IMR-90 (cell line): ENCODE measurements at regions not wholly inside any gene's neighbourhood (a gene's known extent, or its start where the extent isn't known, plus 50 kb on each side); places are given as distances from the start of the nearest gene placed in this dataset.

Experiments
- ATAC-seq: fragments of 200-7000 bp; cut with Tn5 transposase; 2 replicates; pipeline ENCODE4 v1.9.1; 2020; ENCODE audit warnings: low read depth, mild to moderate bottlenecking, moderate library complexity
- BruUV-seq: library from RNA; stranded (reverse); fragments of 400-500 nt; replicated peaks from 2 replicates; lab custom pipeline; 2021; lab: Mats Ljungman, UMichigan
- CTCF ChIA-PET: fragments of 300-600 bp; formaldehyde crosslinking; extraction: SDS; loops from one replicate; lab custom pipeline; 2021; ENCODE audit warnings: antibody characterized with exemption; lab: Yijun Ruan, JAX
- POLR2A ChIA-PET: fragments of 300-600 bp; sonication (Branson Sonifier 250); formaldehyde crosslinking; loops from one replicate; lab custom pipeline; 2022; ENCODE audit warnings: antibody characterized with exemption; ENCODE audit not compliant: unreplicated experiment; lab: Charles Lee
- DNase-seq: peaks from one replicate; pipeline ENCODE4 v3.0.0; 2013
- H2AFZ ChIP-seq: replicated peaks from 2 replicates; pipeline ENCODE3; 2013; ENCODE audit warnings: low read length, mild to moderate bottlenecking; ENCODE audit not compliant: poor library complexity
- H2AK5ac ChIP-seq: 2 replicates; pipeline ENCODE4 v1.6.1; 2013; ENCODE audit warnings: low read depth, low read length, inconsistent platforms
- H2AK9ac ChIP-seq: replicated peaks from 2 replicates; pipeline ENCODE3; 2013; ENCODE audit warnings: mild to moderate bottlenecking, low read depth, low read length, moderate library complexity; ENCODE audit not compliant: poor library complexity
- H2BK120ac ChIP-seq: 2 replicates; pipeline ENCODE4 v1.6.1; 2013; ENCODE audit warnings: low read depth, low read length, inconsistent platforms
- H2BK15ac ChIP-seq: 3 replicates; pipeline ENCODE4 v1.6.1; 2013; ENCODE audit warnings: low read depth, low read length, inconsistent platforms
- H2BK20ac ChIP-seq: 2 replicates; pipeline ENCODE4 v1.6.1; 2013; ENCODE audit warnings: low read depth, mild to moderate bottlenecking, inconsistent platforms, low read length, moderate library complexity
- H2BK5ac ChIP-seq: 2 replicates; pipeline ENCODE4 v1.6.1; 2013; ENCODE audit warnings: mild to moderate bottlenecking, low read depth, low read length, inconsistent platforms; ENCODE audit not compliant: poor library complexity, severe bottlenecking
- H3K14ac ChIP-seq: replicated peaks from 2 replicates; pipeline ENCODE4 v1.6.1; 2013; ENCODE audit warnings: low read depth, low read length, inconsistent platforms
- H3K18ac ChIP-seq: 2 replicates; pipeline ENCODE4 v1.6.1; 2013; ENCODE audit warnings: low read depth, low read length, control low read depth
- H3K23ac ChIP-seq: 2 replicates; pipeline ENCODE4 v1.6.1; 2013; ENCODE audit warnings: low read depth, low read length, inconsistent platforms
- H3K27ac ChIP-seq: 2 replicates; pipeline ENCODE4 v1.5.1; 2013; ENCODE audit warnings: mild to moderate bottlenecking, control low read depth, low read length; ENCODE audit not compliant: insufficient read depth
- H3K27me3 ChIP-seq: 2 replicates; pipeline ENCODE4 v1.6.1; 2013; ENCODE audit warnings: low read length; ENCODE audit not compliant: control insufficient read depth, insufficient read depth
- H3K36me3 ChIP-seq: 2 replicates; pipeline ENCODE4 v1.6.1; 2013; ENCODE audit warnings: low read length, mixed read lengths; ENCODE audit not compliant: control insufficient read depth, insufficient read depth
- H3K4ac ChIP-seq: 2 replicates; pipeline ENCODE4 v1.6.1; 2013; ENCODE audit warnings: low read depth, low read length, inconsistent platforms
- H3K4me1 ChIP-seq: 2 replicates; pipeline ENCODE4 v1.6.1; 2013; ENCODE audit warnings: low read length, mixed read lengths; ENCODE audit not compliant: control insufficient read depth, insufficient read depth
- H3K4me2 ChIP-seq: 2 replicates; pipeline ENCODE4 v1.6.1; 2013; ENCODE audit warnings: low read depth, mild to moderate bottlenecking, control low read depth, low read length, moderate library complexity
- H3K4me3 ChIP-seq: 2 replicates; pipeline ENCODE4 v1.5.1; 2013; ENCODE audit warnings: low read depth, mild to moderate bottlenecking, control low read depth, low read length, moderate library complexity; ENCODE audit not compliant: insufficient read depth
- H3K56ac ChIP-seq: 2 replicates; pipeline ENCODE4 v1.6.1; 2013; ENCODE audit warnings: low read length, inconsistent platforms; ENCODE audit not compliant: insufficient read depth; ENCODE audit errors: extremely low read depth
- H3K79me1 ChIP-seq, 2 experiments: 2 replicates each; pipeline ENCODE4 v1.6.1; 2013; ENCODE audit warnings: low read length in 2 of 2, inconsistent platforms in 1 of 2, low read depth in 1 of 2
- H3K9ac ChIP-seq: 2 replicates; pipeline ENCODE4 v1.6.1; 2013; ENCODE audit warnings: low read depth, low read length, control low read depth
- H3K9me1 ChIP-seq: 2 replicates; pipeline ENCODE4 v1.6.1; 2013; ENCODE audit warnings: low read length, inconsistent platforms; ENCODE audit not compliant: insufficient read depth
- H3K9me3 ChIP-seq: 2 replicates; pipeline ENCODE4 v1.6.1; 2013; ENCODE audit warnings: low read length; ENCODE audit not compliant: control insufficient read depth, insufficient read depth
- H4K20me1 ChIP-seq: 2 replicates; pipeline ENCODE4 v1.6.1; 2013; ENCODE audit warnings: low read length, inconsistent platforms; ENCODE audit not compliant: insufficient read depth
- H4K5ac ChIP-seq: 2 replicates; pipeline ENCODE4 v1.6.1; 2013; ENCODE audit warnings: mild to moderate bottlenecking, low read depth, low read length, control low read depth
- H4K8ac ChIP-seq, 2 experiments: 2 replicates each; pipeline ENCODE4 v1.6.1; 2013; ENCODE audit warnings: low read depth in 2 of 2, low read length in 2 of 2, control low read depth in 1 of 2, inconsistent platforms in 1 of 2
- H4K91ac ChIP-seq: 2 replicates; pipeline ENCODE4 v1.6.1; 2013; ENCODE audit warnings: low read depth, low read length, inconsistent platforms; ENCODE audit not compliant: insufficient read depth
- CEBPB ChIP-seq: IDR thresholded peaks from 2 replicates; pipeline ENCODE4 v1.6.1; 2012; ENCODE audit warnings: low read depth, low read length, improper control_type of control experiment
- CHD1 ChIP-seq: IDR thresholded peaks from 2 replicates; pipeline ENCODE4 v1.6.1; 2012; ENCODE audit warnings: low read depth, low read length, improper control_type of control experiment
- CTCF ChIP-seq: conservative IDR thresholded peaks from 2 replicates; pipeline ENCODE4 v1.5.1; 2012; ENCODE audit warnings: mild to moderate bottlenecking, low read depth, low read length, improper control_type of control experiment
- ELK1 ChIP-seq: fragments of 150-350 bp; IDR thresholded peaks from 2 replicates; pipeline ENCODE4 v1.6.1; 2016; ENCODE audit warnings: low read depth, mild to moderate bottlenecking, low read length, moderate library complexity, borderline replicate concordance
- FOS ChIP-seq: fragments of 150-350 bp; IDR thresholded peaks from 2 replicates; pipeline ENCODE4 v1.6.1; 2016; ENCODE audit warnings: low read depth, low read length
- MAFK ChIP-seq: IDR thresholded peaks from 2 replicates; pipeline ENCODE4 v1.6.1; 2012; ENCODE audit warnings: low read depth, low read length, improper control_type of control experiment
- MXI1 ChIP-seq: IDR thresholded peaks from 2 replicates; pipeline ENCODE4 v1.6.1; 2012; ENCODE audit warnings: low read depth, mild to moderate bottlenecking, low read length, moderate library complexity, borderline replicate concordance
- POLR2A ChIP-seq: IDR thresholded peaks from 2 replicates; pipeline ENCODE4 v1.6.1; 2012; ENCODE audit warnings: mild to moderate bottlenecking, low read depth, low read length
- RAD21 ChIP-seq: IDR thresholded peaks from 2 replicates; pipeline ENCODE4 v1.6.1; 2012; ENCODE audit warnings: low read length, improper control_type of control experiment
- RCOR1 ChIP-seq: IDR thresholded peaks from 2 replicates; pipeline ENCODE4 v1.6.1; 2012; ENCODE audit warnings: mild to moderate bottlenecking, low read length, improper control_type of control experiment; ENCODE audit not compliant: insufficient replicate concordance
- RFX5 ChIP-seq: IDR thresholded peaks from 2 replicates; pipeline ENCODE4 v1.8.0; 2012; ENCODE audit warnings: low read depth, mild to moderate bottlenecking, low read length, moderate library complexity
- SMC3 ChIP-seq: fragments of 150-350 bp; IDR thresholded peaks from 2 replicates; pipeline ENCODE4 v1.6.1; 2016; ENCODE audit warnings: low read depth, mild to moderate bottlenecking, antibody characterized with exemption, low read length, moderate library complexity
- USF2 ChIP-seq: fragments of 150-350 bp; IDR thresholded peaks from 2 replicates; pipeline ENCODE4 v1.6.1; 2017; ENCODE audit warnings: mild to moderate bottlenecking, antibody characterized with exemption, low read length, low read depth
- WGBS, 2 experiments: methylation state at CpG; one replicate each; pipeline versions ENCODE4 v1.1.5 to v1.1.7; 2013; ENCODE audit warnings: missing lambda C conversion rate in 2 of 2; ENCODE audit not compliant: insufficient read length in 1 of 2; ENCODE audit errors: extremely low coverage in 2 of 2; 5-methylcytosine and 5-hydroxymethylcytosine counted together
- dilution Hi-C: fragments of 300-500 bp; cut with HindIII; formaldehyde crosslinking; loops from one replicate; pipeline ENCODE4 v1.14.3; 2018; ENCODE audit warnings: low sequenced_read_pairs; ENCODE audit not compliant: unreplicated experiment
- in situ Hi-C: fragments of 300-500 bp; cut with MboI; formaldehyde crosslinking; loops from 3 replicates; pipeline ENCODE4 v1.14.3; 2019; ENCODE audit warnings: low sequenced_read_pairs, inconsistent platforms, mixed read lengths
- intact Hi-C: fragments of 100-400 bp; cut with micrococcal nuclease; formaldehyde crosslinking; loops from 2 replicates; pipeline ENCODE4 v1.10.0; 2022

GRCh38 chr10:129294944-129295343 lies 172.1 kb upstream of the MGMT start:
- ATAC-seq (no peak), DNase-seq (no peak)
- TF ChIP-seq MAFK (no peak), USF2 (no peak), CHD1 (no peak), MXI1 (no peak), ELK1 (no peak), RFX5 (no peak), RAD21 (no peak), RCOR1 (no peak), SMC3 (no peak), CTCF (no peak), POLR2A (no peak), CEBPB (no peak), FOS (no peak)
- intact Hi-C loops: no loop called here
- POLR2A ChIA-PET: no interaction called here
- Histone ChIP-seq H2BK5ac (no peak overlapping the region), H3K23ac (no peak overlapping the region), H3K4me1 (peaks cover 1% of the 10 kb centered on the region; the same call in 1 of the 2 replicates), H3K9ac (no peak overlapping the region), H2AFZ (no peak overlapping the region), H2AK5ac (no peak overlapping the region), H4K8ac (no peak overlapping the region), H3K4me3 (no peak overlapping the region), H4K91ac (no peak overlapping the region), H3K14ac (no peak overlapping the region), H3K9me3 (peaks cover 5% of the 10 kb centered on the region; the same call in 1 of the 2 replicates), H2AK9ac (no peak overlapping the region), H2BK120ac (no peak overlapping the region), H3K56ac (no peak overlapping the region), H3K36me3 (no peaks in the 10 kb centered on the region), H3K27me3 (no peaks in the 10 kb centered on the region), H3K4me2 (no peak overlapping the region), H3K4ac (no peak overlapping the region), H2BK20ac (no peak overlapping the region), H4K20me1 (no peaks in the 10 kb centered on the region), H3K27ac (no peak overlapping the region), H3K79me1 (no peaks in the 10 kb centered on the region), H3K9me1 (no peaks in the 10 kb centered on the region), H2BK15ac (no peak overlapping the region), H4K5ac (no peak overlapping the region), H3K18ac (no peak overlapping the region)
- dilution Hi-C loops: no loop called here
- CTCF ChIA-PET: no interaction called here
- in situ Hi-C loops: no loop called here
- no CpG with 5 or more reads among the region's 3 CpGs for WGBS, 2 experiments
- no TSS peak for BruUV-seq
